ENCODE measurements at regions not wholly inside any gene's neighbourhood (a gene's known extent, or its start where the extent isn't known, plus 50 kb on each side); places are given as distances from the start of the nearest gene placed in this dataset.

DNA sequence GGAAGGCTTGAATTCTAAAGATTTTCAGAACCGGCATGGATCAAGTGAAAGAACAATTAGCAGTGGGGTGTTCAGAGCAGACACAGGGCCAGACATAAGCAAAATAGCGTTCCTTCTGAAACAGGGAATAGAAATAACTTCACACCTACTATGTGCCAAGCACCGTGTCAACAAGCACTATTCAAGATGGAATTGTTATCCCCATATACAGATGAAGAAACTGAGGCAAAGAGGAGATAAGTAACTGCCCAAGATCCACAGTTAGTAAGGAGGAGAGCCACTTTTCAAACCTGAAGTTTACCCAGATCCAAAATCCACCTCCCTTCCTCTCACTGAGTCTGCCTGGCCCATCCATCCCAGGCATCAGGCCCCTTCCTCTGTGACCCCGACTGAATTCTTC, 73.6 kb upstream of the PIK3CG start:
- no CpG with 5 or more reads among the region's 4 CpGs for WGBS (ENCODE audit: insufficient coverage, insufficient read length)
- H3K36me3 ChIP-seq (ENCODE audit: control insufficient read depth, insufficient read depth, low read length): no peaks in the 10 kb centered on the region
- no peaks in the 10 kb centered on the region for H3K9me3 ChIP-seq (ENCODE audit: control insufficient read depth, insufficient read depth, low read length)
- no peak overlapping the region for H3K4me3 ChIP-seq (ENCODE audit: low read length)
- H3K27ac ChIP-seq (ENCODE audit: low read length): no peak overlapping the region
- DNase-seq (ENCODE audit: low read depth, low spot score): no peak
- no peaks in the 10 kb centered on the region for H3K27me3 ChIP-seq (ENCODE audit: control insufficient read depth, insufficient read depth, low read length)
- H3K4me1 ChIP-seq (ENCODE audit: control insufficient read depth, insufficient read depth, low read length): no peaks in the 10 kb centered on the region

DNA sequence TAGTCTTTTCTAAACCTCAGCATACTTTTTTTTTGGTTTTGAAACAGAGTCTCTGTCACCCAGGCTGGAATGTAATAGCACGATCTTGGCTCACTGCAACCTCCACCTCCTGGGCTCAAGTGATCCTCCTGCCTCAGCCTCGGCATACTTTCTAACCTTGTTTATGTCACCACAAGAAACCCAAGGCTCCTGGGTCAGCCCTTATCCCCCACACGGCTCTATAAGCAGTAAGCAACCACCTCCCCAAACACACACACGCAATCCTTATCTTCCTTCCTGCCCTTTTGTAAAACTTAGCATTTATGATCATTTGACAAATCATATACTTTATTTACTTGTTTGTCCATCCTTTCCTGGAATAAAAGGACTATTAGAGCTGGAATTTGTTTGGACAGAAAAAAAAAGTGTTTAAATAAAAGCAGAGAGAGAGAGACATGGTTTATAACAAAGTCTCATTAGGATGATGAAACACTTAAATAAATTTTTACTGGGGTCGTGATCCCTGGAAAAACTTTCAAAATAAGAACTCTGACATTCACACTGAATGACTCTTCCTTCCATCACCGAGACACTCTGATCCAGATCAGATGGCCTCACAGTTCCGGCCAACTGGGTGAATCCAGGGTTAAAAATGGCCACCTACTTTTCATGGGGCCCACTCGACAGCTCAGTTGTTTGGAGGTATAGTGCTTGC, 72.7 kb upstream of the PIK3CG start:
- H3K36me3 ChIP-seq (ENCODE audit: control insufficient read depth, insufficient read depth, low read length): no peaks in the 10 kb centered on the region
- H3K27me3 ChIP-seq (ENCODE audit: control insufficient read depth, insufficient read depth, low read length): no peaks in the 10 kb centered on the region
- WGBS (ENCODE audit: insufficient coverage, insufficient read length): 100% methylated on average over 1 of the region's 8 CpGs
- no peak for DNase-seq (ENCODE audit: low read depth, low spot score)
- no peak overlapping the region for H3K4me3 ChIP-seq (ENCODE audit: low read length)
- no peaks in the 10 kb centered on the region for H3K4me1 ChIP-seq (ENCODE audit: control insufficient read depth, insufficient read depth, low read length)
- H3K27ac ChIP-seq (ENCODE audit: low read length): no peak overlapping the region
- H3K9me3 ChIP-seq (ENCODE audit: control insufficient read depth, insufficient read depth, low read length): no peaks in the 10 kb centered on the region

DNA sequence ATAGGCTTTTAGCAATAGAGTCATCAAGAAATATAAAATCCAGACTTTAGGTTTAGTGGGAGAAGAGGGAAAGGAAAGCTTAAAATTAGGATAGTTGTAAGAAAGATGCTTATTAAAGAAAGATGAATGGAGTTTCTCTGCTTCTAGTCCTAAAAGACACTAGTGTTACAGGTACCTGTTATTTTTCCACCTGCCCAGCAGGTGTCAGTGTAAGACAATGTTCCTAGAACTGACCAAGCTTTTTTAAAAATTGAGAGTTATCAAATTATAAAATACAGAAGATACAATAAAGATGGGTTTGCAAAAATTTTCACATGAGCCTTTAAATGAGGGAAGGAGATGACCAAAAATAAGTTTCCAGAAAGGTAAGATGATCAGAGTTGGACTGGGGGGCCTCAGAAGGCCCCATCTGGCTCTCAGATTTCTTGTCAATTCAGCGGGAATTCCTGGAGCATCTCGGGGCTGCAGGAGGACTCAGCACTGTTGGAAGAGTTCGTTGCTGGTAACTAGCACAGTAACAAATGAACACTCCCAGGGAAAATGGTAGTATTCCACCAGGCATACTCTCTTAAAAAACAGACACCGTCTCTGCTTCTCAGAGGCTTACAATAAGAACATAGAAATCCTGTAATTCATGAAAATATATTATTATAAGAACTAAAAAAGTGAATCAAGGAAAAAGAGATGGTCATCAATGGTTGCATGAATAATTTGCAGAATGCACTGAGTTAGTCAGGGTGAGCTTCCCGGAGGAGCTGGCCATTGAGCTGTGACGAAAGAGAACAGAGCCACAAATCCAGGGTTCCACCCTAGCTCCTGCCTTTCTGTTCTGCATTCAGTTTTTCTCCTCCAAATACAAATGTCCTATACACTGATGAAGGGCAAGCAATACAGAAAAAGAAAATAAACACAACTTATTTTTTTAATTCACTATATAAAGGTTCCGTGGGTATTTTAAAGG, 71.8 kb upstream of the PIK3CG start:
- Histone ChIP-seq H3K4me3 (ENCODE audit: low read length) (no peak overlapping the region), H3K4me1 (ENCODE audit: control insufficient read depth, insufficient read depth, low read length) (no peaks in the 10 kb centered on the region), H3K27me3 (ENCODE audit: control insufficient read depth, insufficient read depth, low read length) (no peaks in the 10 kb centered on the region), H3K36me3 (ENCODE audit: control insufficient read depth, insufficient read depth, low read length) (no peaks in the 10 kb centered on the region), H3K27ac (ENCODE audit: low read length) (no peak overlapping the region), H3K9me3 (ENCODE audit: control insufficient read depth, insufficient read depth, low read length) (no peaks in the 10 kb centered on the region; the same call in 1 of the 2 replicates)
- no peak for DNase-seq (ENCODE audit: low read depth, low spot score)
- WGBS (ENCODE audit: insufficient coverage, insufficient read length): no CpG with 5 or more reads among the region's 7 CpGs

DNA sequence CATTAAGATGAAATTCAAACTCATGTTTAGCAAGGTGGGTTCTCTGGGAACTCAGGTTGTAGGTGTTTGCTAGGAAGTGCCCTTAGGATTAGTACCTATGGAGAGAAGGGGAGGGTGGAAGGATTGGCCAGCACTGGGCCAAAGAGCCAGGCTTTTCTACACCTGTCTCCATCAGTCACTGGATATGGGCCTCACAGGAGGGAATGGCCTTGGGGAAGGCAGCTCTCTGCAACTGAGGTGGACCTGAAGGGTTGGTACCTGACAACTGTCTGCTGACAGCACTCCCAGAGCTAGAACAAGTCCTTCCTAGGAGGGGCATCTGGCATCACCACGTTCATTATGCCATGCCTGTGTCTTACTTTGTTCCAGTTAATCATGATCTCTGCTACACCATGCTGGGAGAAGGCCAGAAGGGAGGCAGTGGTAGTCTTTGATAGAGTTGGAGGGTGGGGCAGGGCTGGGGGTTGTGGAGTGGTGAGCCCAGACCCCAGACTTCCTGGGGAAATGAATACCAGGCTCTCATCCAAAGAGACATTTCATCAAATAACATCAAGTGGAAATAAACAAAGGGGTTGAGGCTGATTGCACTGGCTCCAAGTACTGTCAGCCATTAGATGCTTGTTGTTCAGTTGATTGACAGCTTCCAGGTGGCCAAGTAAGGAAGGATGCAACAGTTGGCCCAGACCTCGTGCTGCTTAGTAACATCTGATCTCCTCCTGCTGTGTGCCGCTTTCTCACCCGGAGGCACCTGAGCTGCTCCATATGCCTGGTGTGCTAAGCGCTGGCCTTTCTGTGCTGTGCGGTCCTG, 70.6 kb upstream of the PIK3CG start:
- H3K4me1 ChIP-seq (ENCODE audit: control insufficient read depth, insufficient read depth, low read length): no peaks in the 10 kb centered on the region
- no CpG with 5 or more reads among the region's 6 CpGs for WGBS (ENCODE audit: insufficient coverage, insufficient read length)
- DNase-seq (ENCODE audit: low read depth, low spot score): no peak

DNA sequence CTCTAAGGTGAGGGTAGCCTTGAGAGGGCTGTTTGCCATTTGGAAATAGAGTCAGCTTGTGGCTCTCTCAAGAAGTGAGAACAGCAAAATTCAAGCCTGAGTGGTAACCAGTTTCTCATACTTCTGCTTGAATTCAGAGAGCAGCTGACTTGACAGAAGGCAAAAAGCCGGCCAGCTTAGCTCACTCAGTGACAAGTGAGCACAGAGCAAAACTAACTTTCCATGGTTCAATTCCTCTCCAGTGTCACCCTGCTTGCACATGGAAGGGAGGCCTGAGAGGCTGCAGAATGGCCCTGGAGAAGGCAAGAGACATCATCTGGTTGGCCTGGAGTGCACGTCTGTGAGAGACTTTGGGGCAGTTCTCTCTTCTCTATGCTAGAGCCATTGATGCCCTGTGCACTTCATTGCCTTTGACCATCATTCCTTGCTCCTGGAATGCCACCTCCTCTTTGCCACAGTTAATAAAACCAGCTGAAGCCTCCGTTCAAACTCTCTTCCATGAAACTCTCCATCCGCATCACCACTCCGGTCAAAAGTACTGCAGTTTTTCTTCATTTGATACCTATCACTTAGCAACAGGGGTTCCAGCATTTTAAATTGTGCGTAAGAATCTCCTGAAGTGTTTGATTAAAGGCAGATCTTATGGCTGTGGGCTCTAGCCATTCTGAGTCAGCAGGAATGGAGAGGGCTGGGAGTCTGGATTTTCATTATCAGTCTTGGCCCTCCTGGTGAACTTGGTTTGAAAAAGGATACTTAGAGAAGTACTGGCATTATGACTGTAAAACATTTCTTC, 69.8 kb upstream of the PIK3CG start:
- Histone ChIP-seq H3K27ac (ENCODE audit: low read length) (no peak overlapping the region), H3K36me3 (ENCODE audit: control insufficient read depth, insufficient read depth, low read length) (no peaks in the 10 kb centered on the region)
- no peak for DNase-seq (ENCODE audit: low read depth, low spot score)

More for the DNA sequence above, 70.6 kb upstream of the PIK3CG start:
- H3K9me3 ChIP-seq (ENCODE audit: control insufficient read depth, insufficient read depth, low read length): no peaks in the 10 kb centered on the region; the same call in 1 of the 2 replicates
- no peak overlapping the region for H3K4me3 ChIP-seq (ENCODE audit: low read length)
- no peaks in the 10 kb centered on the region for H3K36me3 ChIP-seq (ENCODE audit: control insufficient read depth, insufficient read depth, low read length)
- no peak overlapping the region for H3K27ac ChIP-seq (ENCODE audit: low read length)
- no peaks in the 10 kb centered on the region for H3K27me3 ChIP-seq (ENCODE audit: control insufficient read depth, insufficient read depth, low read length)

DNA sequence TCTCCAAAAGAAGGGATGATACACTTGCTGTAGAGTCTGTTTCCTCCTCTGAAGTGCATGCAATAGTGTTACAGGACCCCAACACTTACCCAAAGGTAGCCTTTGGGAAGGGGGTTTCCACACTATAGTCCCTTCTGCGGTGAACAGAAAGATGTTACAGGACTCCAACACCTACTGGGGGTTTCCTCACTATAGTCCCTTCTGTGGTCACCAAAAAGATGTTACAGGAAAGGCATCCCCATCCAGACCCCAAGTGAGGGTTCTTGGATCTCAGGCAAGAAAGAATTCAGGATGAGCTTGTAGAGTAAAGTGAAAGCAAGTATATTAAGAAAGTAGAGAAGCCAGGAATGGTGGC, 69.2 kb upstream of the PIK3CG start:
- no CpG with 5 or more reads among the region's 1 CpG for WGBS (ENCODE audit: insufficient coverage, insufficient read length)
- DNase-seq (ENCODE audit: low read depth, low spot score): no peak
- Histone ChIP-seq H3K36me3 (ENCODE audit: control insufficient read depth, insufficient read depth, low read length) (no peaks in the 10 kb centered on the region), H3K4me3 (ENCODE audit: low read length) (no peak overlapping the region), H3K27ac (ENCODE audit: low read length) (no peak overlapping the region), H3K27me3 (ENCODE audit: control insufficient read depth, insufficient read depth, low read length) (no peaks in the 10 kb centered on the region), H3K9me3 (ENCODE audit: control insufficient read depth, insufficient read depth, low read length) (no peaks in the 10 kb centered on the region; the same call in 1 of the 2 replicates), H3K4me1 (ENCODE audit: control insufficient read depth, insufficient read depth, low read length) (no peaks in the 10 kb centered on the region)

More for the DNA sequence above, 69.8 kb upstream of the PIK3CG start:
- Histone ChIP-seq H3K27me3 (ENCODE audit: control insufficient read depth, insufficient read depth, low read length) (no peaks in the 10 kb centered on the region), H3K4me1 (ENCODE audit: control insufficient read depth, insufficient read depth, low read length) (no peaks in the 10 kb centered on the region), H3K9me3 (ENCODE audit: control insufficient read depth, insufficient read depth, low read length) (no peaks in the 10 kb centered on the region; the same call in 1 of the 2 replicates), H3K4me3 (ENCODE audit: low read length) (no peak overlapping the region)
- no CpG with 5 or more reads among the region's 6 CpGs for WGBS (ENCODE audit: insufficient coverage, insufficient read length)

DNA sequence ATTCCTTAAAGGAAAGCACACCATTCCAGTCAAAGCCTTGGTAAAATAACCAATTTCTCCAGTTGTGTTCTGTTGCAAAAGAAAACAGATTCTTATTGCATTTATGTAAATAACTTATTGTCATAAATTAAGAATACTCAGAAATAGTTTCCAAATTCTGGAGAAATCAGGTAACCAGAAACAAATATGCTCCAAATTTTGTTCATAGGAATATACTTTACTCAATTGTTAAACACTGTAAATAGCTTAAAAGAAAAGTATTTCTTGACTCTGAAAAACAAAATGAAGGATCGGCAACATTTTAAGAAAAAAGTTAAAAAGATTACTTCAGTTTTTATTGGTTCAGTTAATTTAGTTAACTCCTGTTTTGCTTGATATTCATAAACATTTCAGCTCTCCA, 67.1 kb upstream of the PIK3CG start:
- no CpG with 5 or more reads among the region's 1 CpG for WGBS (ENCODE audit: insufficient coverage, insufficient read length)
- Histone ChIP-seq H3K36me3 (ENCODE audit: control insufficient read depth, insufficient read depth, low read length) (no peaks in the 10 kb centered on the region), H3K9me3 (ENCODE audit: control insufficient read depth, insufficient read depth, low read length) (no peaks in the 10 kb centered on the region; the same call in 1 of the 2 replicates), H3K27me3 (ENCODE audit: control insufficient read depth, insufficient read depth, low read length) (no peaks in the 10 kb centered on the region), H3K4me1 (ENCODE audit: control insufficient read depth, insufficient read depth, low read length) (no peaks in the 10 kb centered on the region), H3K27ac (ENCODE audit: low read length) (no peak overlapping the region), H3K4me3 (ENCODE audit: low read length) (no peak overlapping the region)
- DNase-seq (ENCODE audit: low read depth, low spot score): no peak

DNA sequence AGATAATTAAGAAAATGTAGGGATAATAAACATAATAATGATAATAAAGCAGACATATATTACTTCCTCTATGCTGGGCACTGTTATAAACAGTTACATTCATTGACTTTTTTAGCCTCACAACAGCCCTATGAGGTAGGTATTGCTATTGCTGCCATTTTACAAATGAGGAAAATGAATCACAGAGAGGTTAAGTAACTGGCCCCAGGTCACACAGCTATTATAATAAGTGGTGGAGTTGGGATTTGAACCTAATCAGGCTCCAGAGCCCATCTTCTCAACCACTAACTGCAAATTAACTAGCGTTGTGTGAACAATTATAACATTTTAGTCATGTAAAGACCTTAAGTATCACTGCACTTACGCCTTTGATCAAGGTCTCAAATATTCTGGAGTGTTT, 62.5 kb upstream of the PIK3CG start:
- H3K27me3 ChIP-seq (ENCODE audit: control insufficient read depth, insufficient read depth, low read length): no peaks in the 10 kb centered on the region
- H3K27ac ChIP-seq (ENCODE audit: low read length): no peak overlapping the region
- no CpG with 5 or more reads among the region's 2 CpGs for WGBS (ENCODE audit: insufficient coverage, insufficient read length)
- H3K36me3 ChIP-seq (ENCODE audit: control insufficient read depth, insufficient read depth, low read length): no peaks in the 10 kb centered on the region
- H3K4me3 ChIP-seq (ENCODE audit: low read length): no peak overlapping the region
- DNase-seq (ENCODE audit: low read depth, low spot score): no peak
- H3K9me3 ChIP-seq (ENCODE audit: control insufficient read depth, insufficient read depth, low read length): no peaks in the 10 kb centered on the region; the same call in 1 of the 2 replicates
- no peaks in the 10 kb centered on the region for H3K4me1 ChIP-seq (ENCODE audit: control insufficient read depth, insufficient read depth, low read length)

DNA sequence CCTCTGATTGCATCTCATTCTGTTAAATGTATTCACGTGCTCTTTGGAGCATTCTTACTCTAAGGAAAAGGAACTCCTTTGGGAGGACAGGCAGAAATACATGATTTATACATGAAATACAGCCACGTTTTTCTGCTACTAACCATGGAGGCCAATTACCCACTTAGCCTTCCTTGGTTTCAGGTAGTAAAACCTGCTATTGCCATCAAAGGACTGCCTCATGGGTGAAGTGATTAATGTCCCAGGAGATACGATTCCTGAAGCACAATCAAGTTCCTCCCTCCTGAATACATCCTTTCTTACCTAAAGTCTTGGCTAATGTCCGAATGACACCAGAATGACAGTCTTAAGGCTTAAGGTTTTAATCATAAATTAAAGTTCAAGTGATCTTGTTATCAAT, 58.5 kb upstream of the PIK3CG start:
- H3K9me3 ChIP-seq (ENCODE audit: control insufficient read depth, insufficient read depth, low read length): no peaks in the 10 kb centered on the region
- no CpG with 5 or more reads among the region's 4 CpGs for WGBS (ENCODE audit: insufficient coverage, insufficient read length)

More for the DNA sequence above, 58.5 kb upstream of the PIK3CG start:
- H3K27ac ChIP-seq (ENCODE audit: low read length): no peak overlapping the region
- DNase-seq (ENCODE audit: low read depth, low spot score): no peak
- no peaks in the 10 kb centered on the region for H3K36me3 ChIP-seq (ENCODE audit: control insufficient read depth, insufficient read depth, low read length)
- H3K27me3 ChIP-seq (ENCODE audit: control insufficient read depth, insufficient read depth, low read length): no peaks in the 10 kb centered on the region
- no peak overlapping the region for H3K4me3 ChIP-seq (ENCODE audit: low read length)
- H3K4me1 ChIP-seq (ENCODE audit: control insufficient read depth, insufficient read depth, low read length): no peaks in the 10 kb centered on the region

All from iPS DF 6.9 (cell line).